ENCODE measurements at regions not wholly inside any gene's neighbourhood (a gene's known extent, or its start where the extent isn't known, plus 50 kb on each side); places are given as distances from the start of the nearest gene placed in this dataset.
"Not testable (repeated sequence)": the region's sequence is repeated elsewhere in the genome, so short reads cannot be mapped to it uniquely, and the experiment has no call there.

- no peak for TF ChIP-seq CERS6 (CRISPR knock-in tag; IDR thresholded peaks at IDR 0.05)
- no peak for TF ChIP-seq RARA (CRISPR knock-in tag; IDR thresholded peaks at IDR 0.05)
- TF ChIP-seq PHF5A (CRISPR knock-in tag; IDR thresholded peaks at IDR 0.05; ENCODE audit: low read depth, unreplicated experiment), result no peak
- TF ChIP-seq RARG (CRISPR knock-in tag; IDR thresholded peaks at IDR 0.05; ENCODE audit: low read depth), result no peak
- no peak for TF ChIP-seq IKZF4 (CRISPR knock-in tag; IDR thresholded peaks at IDR 0.05; ENCODE audit: borderline replicate concordance, low read depth, not compliant biosample characterization)
- TF ChIP-seq ZNF326 (CRISPR knock-in tag; IDR thresholded peaks at IDR 0.05; ENCODE audit: borderline replicate concordance), result no peak
Observed at GRCh38 chr4:103415801-103416200, 217.7 kb upstream of the CENPE start (continued).

GRCh38 chr4:103412646-103413045 is 214.5 kb upstream of the CENPE start:
- FAIRE-seq; DNase-seq (ENCODE audit: low spot score); POLR2A ChIA-PET; H3K27ac ChIP-seq (ENCODE audit: extremely low read length, insufficient read depth, low read length); H3K4me1 ChIP-seq (ENCODE audit: insufficient read depth, low read length); ATAC-seq; H3K4me2 ChIP-seq (ENCODE audit: low read depth, low read length); intact Hi-C loops (cut with micrococcal nuclease; ENCODE audit: unreplicated experiment); H3K36me3 ChIP-seq (replicated peaks in 1 of 2; ENCODE audit: control insufficient read depth in 1 of 2, insufficient read depth in 2 of 2, low read length in 2 of 2); H2AFZ ChIP-seq (ENCODE audit: low read length); BruUV-seq (replicated peaks); H4K20me1 ChIP-seq (ENCODE audit: insufficient read depth, low read length); in situ Hi-C loops (cut with HindIII; ENCODE audit: extremely low pct_ligation_motif_present, low pct_unique_long_range_greater_than_20kb); CTCF ChIA-PET (ENCODE audit: low intra/inter-chr PET ratio, low total read pairs); H3K4me3 ChIP-seq (replicated peaks in 1 of 3; ENCODE audit: insufficient read depth in 1 of 3, low read depth in 2 of 3, low read length in 3 of 3); H3K9ac ChIP-seq (ENCODE audit: insufficient read depth, low read depth, low read length); H3K27me3 ChIP-seq (ENCODE audit: control insufficient read depth in 1 of 2, insufficient read depth in 2 of 2, low read length in 2 of 2); H3K9me3 ChIP-seq (ENCODE audit: low read length); H3K79me2 ChIP-seq (ENCODE audit: insufficient read depth, low read length): not testable (repeated sequence)
- WGBS (ENCODE audit: low lambda C conversion rate), result 34% methylated on average over 4 of the region's 4 CpGs

GRCh38 chr4:103410386-103410785 is 212.2 kb upstream of the CENPE start:
- Histone ChIP-seq H3K9ac (ENCODE audit: insufficient read depth, low read depth, low read length) (no peak overlapping the region), H3K79me2 (ENCODE audit: insufficient read depth, low read length) (no peaks in the 10 kb centered on the region), H3K27me3 (ENCODE audit: control insufficient read depth in 1 of 2, insufficient read depth in 2 of 2, low read length in 2 of 2) (no peaks in the 10 kb centered on the region), H2AFZ (ENCODE audit: low read length) (no peak overlapping the region), H3K36me3 (replicated peaks in 1 of 2; ENCODE audit: control insufficient read depth in 1 of 2, insufficient read depth in 2 of 2, low read length in 2 of 2) (no peaks in the 10 kb centered on the region), H3K4me2 (ENCODE audit: low read depth, low read length) (no peak overlapping the region), H3K4me3 (replicated peaks in 1 of 3; ENCODE audit: insufficient read depth in 1 of 3, low read depth in 2 of 3, low read length in 3 of 3) (no peak overlapping the region), H3K27ac (ENCODE audit: extremely low read length, insufficient read depth, low read length) (no peak overlapping the region), H4K20me1 (ENCODE audit: insufficient read depth, low read length) (no peaks in the 10 kb centered on the region), H3K4me1 (ENCODE audit: insufficient read depth, low read length) (no peaks in the 10 kb centered on the region), H3K9me3 (ENCODE audit: low read length) (no peaks in the 10 kb centered on the region)
- DNase-seq (ENCODE audit: low spot score), result no peak
- WGBS (ENCODE audit: low lambda C conversion rate), result 80% methylated on average over 3 of the region's 3 CpGs
- POLR2A ChIA-PET, result no interaction called here
- no peak for FAIRE-seq
- ATAC-seq, result no peak
- no TSS peak for BruUV-seq (replicated peaks)
- CTCF ChIA-PET (ENCODE audit: low intra/inter-chr PET ratio, low total read pairs), result no interaction called here
- intact Hi-C loops (cut with micrococcal nuclease; ENCODE audit: unreplicated experiment), result no loop called here
- in situ Hi-C loops (cut with HindIII; ENCODE audit: extremely low pct_ligation_motif_present, low pct_unique_long_range_greater_than_20kb), result no loop called here
- no peak for TF ChIP-seq TGIF2 (CRISPR knock-in tag; IDR thresholded peaks at IDR 0.05)
- no peak for TF ChIP-seq E2F1 (CRISPR knock-in tag; IDR thresholded peaks at IDR 0.05)
- TF ChIP-seq ZNF207 (IDR thresholded peaks at IDR 0.05; ENCODE audit: borderline replicate concordance), result no peak
- TF ChIP-seq ZNF530 (CRISPR knock-in tag; IDR thresholded peaks at IDR 0.05; ENCODE audit: low read depth), result no peak
- no peak for TF ChIP-seq PRDM10 (CRISPR knock-in tag; IDR thresholded peaks at IDR 0.05; ENCODE audit: low read depth)
- TF ChIP-seq ZBTB1 (CRISPR knock-in tag; IDR thresholded peaks at IDR 0.05; ENCODE audit: borderline replicate concordance), result no peak
- TF ChIP-seq ZNF619 (CRISPR knock-in tag; IDR thresholded peaks at IDR 0.05), result no peak

Data from HepG2 (cell line).